ENCODE measurements at regions not wholly inside any gene's neighbourhood (a gene's known extent, or its start where the extent isn't known, plus 50 kb on each side); places are given as distances from the start of the nearest gene placed in this dataset.

GRCh38 chr22:22818861-22819855 is 68.5 kb upstream of the IGLL5 start:
- no peak for DNase-seq
- no peaks in the 10 kb centered on the region for H3K9me3 ChIP-seq
- H3K36me3 ChIP-seq, result no peaks in the 10 kb centered on the region
- H3K4me3 ChIP-seq, result no peak overlapping the region
- 75 to 85% methylated on average over 12 of the region's 12 CpGs for WGBS, 2 donors
- H3K27me3 ChIP-seq, result no peaks in the 10 kb centered on the region
- peaks cover 0 to 13% (median 4%) of the 10 kb centered on the region in 4 donors for H3K4me1 ChIP-seq
- H3K27ac ChIP-seq, result no peak overlapping the region
- intact Hi-C loops (cut with DNase I), result no loop called here
- no peak for TF ChIP-seq CTCF (IDR thresholded peaks at IDR 0.05)
- no peak for TF ChIP-seq POLR2AphosphoS5 (IDR thresholded peaks at IDR 0.05)
- TF ChIP-seq EP300 (IDR thresholded peaks at IDR 0.05), result no peak
- TF ChIP-seq POLR2A (IDR thresholded peaks at IDR 0.05), result no peak

GRCh38 chr22:22820076-22820475 is 67.5 kb upstream of the IGLL5 start:
- Histone ChIP-seq H3K36me3 (no peaks in the 10 kb centered on the region), H3K4me1 (peaks cover 0 to 13% (median 4%) of the 10 kb centered on the region in 4 donors), H3K27me3 (no peaks in the 10 kb centered on the region), H3K27ac (no peak overlapping the region), H3K4me3 (no peak overlapping the region), H3K9me3 (no peaks in the 10 kb centered on the region)
- intact Hi-C loops (cut with DNase I), result no loop called here
- DNase-seq, result no peak
- TF ChIP-seq EP300 (IDR thresholded peaks at IDR 0.05) (no peak), CTCF (IDR thresholded peaks at IDR 0.05) (no peak)
- WGBS, 2 donors, result 84 to 85% methylated on average over 3 of the region's 3 CpGs

GRCh38 chr22:22820626-22821025 is 67.0 kb upstream of the IGLL5 start:
- TF ChIP-seq POLR2AphosphoS5 (IDR thresholded peaks at IDR 0.05), result no peak
- TF ChIP-seq CTCF (IDR thresholded peaks at IDR 0.05), result no peak
- no peak for TF ChIP-seq EP300 (IDR thresholded peaks at IDR 0.05)
- Histone ChIP-seq H3K36me3 (no peaks in the 10 kb centered on the region), H3K9me3 (no peaks in the 10 kb centered on the region), H3K4me3 (no peak overlapping the region), H3K27me3 (no peaks in the 10 kb centered on the region), H3K27ac (no peak overlapping the region), H3K4me1 (peaks cover 0 to 13% (median 4%) of the 10 kb centered on the region in 4 donors)
- WGBS, 2 donors, result 75 to 83% methylated on average over 2 of the region's 2 CpGs
- DNase-seq, result no peak
- intact Hi-C loops (cut with DNase I), result no loop called here

GRCh38 chr22:22821340-22821739 is 66.3 kb upstream of the IGLL5 start:
- 75 to 78% methylated on average over 2 of the region's 2 CpGs for WGBS, 2 donors
- no peaks in the 10 kb centered on the region for H3K27me3 ChIP-seq
- H3K4me3 ChIP-seq, result no peak overlapping the region
- no peaks in the 10 kb centered on the region for H3K36me3 ChIP-seq
- peak in 2 of 4 donors; percentile 42 to 57 for TF ChIP-seq POLR2AphosphoS5 (IDR thresholded peaks at IDR 0.05)
- no peak for TF ChIP-seq EP300 (IDR thresholded peaks at IDR 0.05)
- no peak for TF ChIP-seq POLR2A (IDR thresholded peaks at IDR 0.05)
- no peak for TF ChIP-seq CTCF (IDR thresholded peaks at IDR 0.05)
- no peak overlapping the region for H3K27ac ChIP-seq
- peaks cover 0 to 13% (median 4%) of the 10 kb centered on the region in 4 donors for H3K4me1 ChIP-seq
- no peaks in the 10 kb centered on the region for H3K9me3 ChIP-seq
- no peak for DNase-seq
- intact Hi-C loops (cut with DNase I), result no loop called here

Data from sigmoid colon (tissue), 6 donors.